SK-N-SH treated with all-trans-retinoic acid at 6 μM for 48 hours (cell line): ENCODE measurements at regions not wholly inside any gene's neighbourhood (a gene's known extent, or its start where the extent isn't known, plus 50 kb on each side); places are given as distances from the start of the nearest gene placed in this dataset.

Experiments used
- ATAC-seq: fragments of 200-7000 bp; cut with Tn5 transposase; 3 replicates; pipeline ENCODE4 v1.9.1; 2020; ENCODE audit warnings: mild to moderate bottlenecking, moderate library complexity
- ARNTL ChIP-seq: fragments of 450-650 bp; formaldehyde crosslinking; IDR thresholded peaks from 2 replicates; pipeline ENCODE4 v1.5.0; 2020; ENCODE audit warnings: low read depth, mild to moderate bottlenecking, moderate library complexity, borderline replicate concordance
- BACH2 ChIP-seq: fragments of 250-450 bp; sonication (Bioruptor Pico); IDR thresholded peaks from 2 replicates; pipeline ENCODE4 v1.9.0; 2021; ENCODE audit warnings: mild to moderate bottlenecking, borderline replicate concordance
- ESRRG ChIP-seq: fragments of 250-450 bp; sonication (Bioruptor Pico); IDR thresholded peaks from 2 replicates; pipeline ENCODE4 v1.6.1; 2021; ENCODE audit warnings: mild to moderate bottlenecking
- GLIS3 ChIP-seq: fragments of 250-450 bp; sonication (Bioruptor Pico); IDR thresholded peaks from 2 replicates; pipeline ENCODE4 v1.5.0; 2020; ENCODE audit warnings: mild to moderate bottlenecking, moderate library complexity
- ISL1 ChIP-seq: fragments of 250-450 bp; sonication (Bioruptor Pico); IDR thresholded peaks from 2 replicates; pipeline ENCODE4 v2.1.2; 2022; ENCODE audit warnings: mild to moderate bottlenecking, moderate library complexity
- OSR1 ChIP-seq: fragments of 250-450 bp; sonication (Bioruptor Pico); IDR thresholded peaks from 2 replicates; pipeline ENCODE4 v1.8.0; 2022; ENCODE audit warnings: moderate library complexity, mild to moderate bottlenecking, inconsistent platforms
- PPARA ChIP-seq: fragments of 250-450 bp; sonication (Bioruptor Pico); IDR thresholded peaks from 2 replicates; pipeline ENCODE4 v1.5.0; 2020; ENCODE audit warnings: mild to moderate bottlenecking, borderline replicate concordance
- RARB ChIP-seq: fragments of 250-450 bp; sonication (Bioruptor Pico); IDR thresholded peaks from 2 replicates; pipeline ENCODE4 v1.8.0; 2021; ENCODE audit warnings: mild to moderate bottlenecking, moderate library complexity
- SNAI2 ChIP-seq: fragments of 250-450 bp; sonication (Bioruptor Pico); IDR thresholded peaks from 2 replicates; pipeline ENCODE4 v1.5.0; 2020; ENCODE audit warnings: mild to moderate bottlenecking, moderate library complexity
- TCF4 ChIP-seq: fragments of 250-450 bp; sonication (Bioruptor Pico); IDR thresholded peaks from 2 replicates; pipeline ENCODE4 v1.8.0; 2021; ENCODE audit warnings: mild to moderate bottlenecking, moderate library complexity, borderline replicate concordance
- TOX ChIP-seq: fragments of 250-450 bp; sonication (Bioruptor Pico); IDR thresholded peaks from 2 replicates; pipeline ENCODE4 v1.8.0; 2021; ENCODE audit warnings: mild to moderate bottlenecking, moderate library complexity, borderline replicate concordance
- ZC3H10 ChIP-seq: fragments of 250-450 bp; sonication (Bioruptor Pico); IDR thresholded peaks from 2 replicates; pipeline ENCODE4 v1.5.1; 2021; ENCODE audit warnings: mild to moderate bottlenecking, moderate library complexity
- ZFP3 ChIP-seq: fragments of 250-450 bp; sonication (Bioruptor Pico); IDR thresholded peaks from 2 replicates; pipeline ENCODE4 v1.5.0; 2020; ENCODE audit warnings: mild to moderate bottlenecking, moderate library complexity
- ZFP30 ChIP-seq: fragments of 450-650 bp; formaldehyde crosslinking; IDR thresholded peaks from 2 replicates; pipeline ENCODE4 v1.5.0; 2022; ENCODE audit warnings: mild to moderate bottlenecking, moderate library complexity
- ZNF565 ChIP-seq: fragments of 450-650 bp; formaldehyde crosslinking; conservative IDR thresholded peaks from 2 replicates; pipeline ENCODE4 v1.5.0; 2020; ENCODE audit warnings: low read depth, mild to moderate bottlenecking, moderate library complexity
- ZNF70 ChIP-seq: fragments of 450-650 bp; formaldehyde crosslinking; IDR thresholded peaks from 2 replicates; pipeline ENCODE4 v1.5.0; 2020; ENCODE audit warnings: mild to moderate bottlenecking, moderate library complexity
- ZNF8 ChIP-seq: fragments of 450-650 bp; formaldehyde crosslinking; IDR thresholded peaks from 2 replicates; pipeline ENCODE4 v1.5.0; 2020; ENCODE audit warnings: mild to moderate bottlenecking, moderate library complexity
- TF ChIP-seq, protein P1 (sequence below): fragments of 250-450 bp; sonication (Bioruptor Pico); IDR thresholded peaks from 2 replicates; pipeline ENCODE4 v1.8.0; 2020; ENCODE audit warnings: mild to moderate bottlenecking, moderate library complexity, borderline replicate concordance
- TF ChIP-seq, protein P2 (sequence below): fragments of 250-450 bp; sonication (Bioruptor Pico); IDR thresholded peaks from 2 replicates; pipeline ENCODE4 v1.8.0; 2021; ENCODE audit warnings: low read depth, mild to moderate bottlenecking, moderate library complexity, borderline replicate concordance
- TF ChIP-seq, protein P3 (sequence below): fragments of 250-450 bp; sonication (Bioruptor Pico); IDR thresholded peaks from 2 replicates; pipeline ENCODE4 v1.5.0; 2020; ENCODE audit warnings: mild to moderate bottlenecking, moderate library complexity
- TF ChIP-seq, protein P4 (sequence below): fragments of 250-450 bp; sonication (Bioruptor Pico); IDR thresholded peaks from 2 replicates; pipeline ENCODE4 v1.5.1; 2020; ENCODE audit warnings: low read depth, mild to moderate bottlenecking, moderate library complexity
- TF ChIP-seq, protein P5 (sequence below): fragments of 250-450 bp; sonication (Bioruptor Pico); IDR thresholded peaks from 2 replicates; pipeline ENCODE4 v1.5.1; 2021; ENCODE audit warnings: mild to moderate bottlenecking, moderate library complexity

DNA sequence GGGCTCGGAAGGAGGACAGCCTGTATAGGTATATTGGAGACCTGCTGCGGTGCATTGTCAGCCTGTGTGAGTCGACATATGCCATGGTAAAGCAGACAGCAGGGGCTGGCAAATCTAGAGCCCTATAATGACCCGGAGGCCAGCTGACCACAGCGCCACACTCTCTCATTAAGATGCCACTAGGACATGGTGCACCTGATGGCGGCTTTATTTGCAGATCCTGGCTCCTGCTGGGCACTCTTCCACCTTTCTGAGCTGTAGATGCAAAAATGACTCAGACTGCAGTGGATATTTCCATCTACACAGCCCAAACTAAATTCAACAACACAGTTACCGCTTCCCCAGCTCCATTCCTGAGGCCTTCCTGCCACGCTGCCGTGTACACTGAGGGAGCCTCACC lies 389.9 kb downstream of the TNS1 start:
- no peak for ATAC-seq
- TF ChIP-seq, protein P1, sequence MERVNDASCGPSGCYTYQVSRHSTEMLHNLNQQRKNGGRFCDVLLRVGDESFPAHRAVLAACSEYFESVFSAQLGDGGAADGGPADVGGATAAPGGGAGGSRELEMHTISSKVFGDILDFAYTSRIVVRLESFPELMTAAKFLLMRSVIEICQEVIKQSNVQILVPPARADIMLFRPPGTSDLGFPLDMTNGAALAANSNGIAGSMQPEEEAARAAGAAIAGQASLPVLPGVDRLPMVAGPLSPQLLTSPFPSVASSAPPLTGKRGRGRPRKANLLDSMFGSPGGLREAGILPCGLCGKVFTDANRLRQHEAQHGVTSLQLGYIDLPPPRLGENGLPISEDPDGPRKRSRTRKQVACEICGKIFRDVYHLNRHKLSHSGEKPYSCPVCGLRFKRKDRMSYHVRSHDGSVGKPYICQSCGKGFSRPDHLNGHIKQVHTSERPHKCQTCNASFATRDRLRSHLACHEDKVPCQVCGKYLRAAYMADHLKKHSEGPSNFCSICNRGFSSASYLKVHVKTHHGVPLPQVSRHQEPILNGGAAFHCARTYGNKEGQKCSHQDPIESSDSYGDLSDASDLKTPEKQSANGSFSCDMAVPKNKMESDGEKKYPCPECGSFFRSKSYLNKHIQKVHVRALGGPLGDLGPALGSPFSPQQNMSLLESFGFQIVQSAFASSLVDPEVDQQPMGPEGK (CRISPR knock-in tag): no peak
- no peak for TF ChIP-seq ZNF70 (CRISPR knock-in tag)
- no peak for TF ChIP-seq ZC3H10
- no peak for TF ChIP-seq PPARA (CRISPR knock-in tag)
- TF ChIP-seq, protein P2, sequence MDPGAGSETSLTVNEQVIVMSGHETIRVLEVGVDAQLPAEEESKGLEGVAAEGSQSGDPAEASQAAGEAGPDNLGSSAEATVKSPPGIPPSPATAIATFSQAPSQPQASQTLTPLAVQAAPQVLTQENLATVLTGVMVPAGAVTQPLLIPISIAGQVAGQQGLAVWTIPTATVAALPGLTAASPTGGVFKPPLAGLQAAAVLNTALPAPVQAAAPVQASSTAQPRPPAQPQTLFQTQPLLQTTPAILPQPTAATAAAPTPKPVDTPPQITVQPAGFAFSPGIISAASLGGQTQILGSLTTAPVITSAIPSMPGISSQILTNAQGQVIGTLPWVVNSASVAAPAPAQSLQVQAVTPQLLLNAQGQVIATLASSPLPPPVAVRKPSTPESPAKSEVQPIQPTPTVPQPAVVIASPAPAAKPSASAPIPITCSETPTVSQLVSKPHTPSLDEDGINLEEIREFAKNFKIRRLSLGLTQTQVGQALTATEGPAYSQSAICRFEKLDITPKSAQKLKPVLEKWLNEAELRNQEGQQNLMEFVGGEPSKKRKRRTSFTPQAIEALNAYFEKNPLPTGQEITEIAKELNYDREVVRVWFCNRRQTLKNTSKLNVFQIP (CRISPR knock-in tag): no peak
- no peak for TF ChIP-seq TCF4 (CRISPR knock-in tag)
- TF ChIP-seq ZFP3: no peak
- TF ChIP-seq, protein P3, sequence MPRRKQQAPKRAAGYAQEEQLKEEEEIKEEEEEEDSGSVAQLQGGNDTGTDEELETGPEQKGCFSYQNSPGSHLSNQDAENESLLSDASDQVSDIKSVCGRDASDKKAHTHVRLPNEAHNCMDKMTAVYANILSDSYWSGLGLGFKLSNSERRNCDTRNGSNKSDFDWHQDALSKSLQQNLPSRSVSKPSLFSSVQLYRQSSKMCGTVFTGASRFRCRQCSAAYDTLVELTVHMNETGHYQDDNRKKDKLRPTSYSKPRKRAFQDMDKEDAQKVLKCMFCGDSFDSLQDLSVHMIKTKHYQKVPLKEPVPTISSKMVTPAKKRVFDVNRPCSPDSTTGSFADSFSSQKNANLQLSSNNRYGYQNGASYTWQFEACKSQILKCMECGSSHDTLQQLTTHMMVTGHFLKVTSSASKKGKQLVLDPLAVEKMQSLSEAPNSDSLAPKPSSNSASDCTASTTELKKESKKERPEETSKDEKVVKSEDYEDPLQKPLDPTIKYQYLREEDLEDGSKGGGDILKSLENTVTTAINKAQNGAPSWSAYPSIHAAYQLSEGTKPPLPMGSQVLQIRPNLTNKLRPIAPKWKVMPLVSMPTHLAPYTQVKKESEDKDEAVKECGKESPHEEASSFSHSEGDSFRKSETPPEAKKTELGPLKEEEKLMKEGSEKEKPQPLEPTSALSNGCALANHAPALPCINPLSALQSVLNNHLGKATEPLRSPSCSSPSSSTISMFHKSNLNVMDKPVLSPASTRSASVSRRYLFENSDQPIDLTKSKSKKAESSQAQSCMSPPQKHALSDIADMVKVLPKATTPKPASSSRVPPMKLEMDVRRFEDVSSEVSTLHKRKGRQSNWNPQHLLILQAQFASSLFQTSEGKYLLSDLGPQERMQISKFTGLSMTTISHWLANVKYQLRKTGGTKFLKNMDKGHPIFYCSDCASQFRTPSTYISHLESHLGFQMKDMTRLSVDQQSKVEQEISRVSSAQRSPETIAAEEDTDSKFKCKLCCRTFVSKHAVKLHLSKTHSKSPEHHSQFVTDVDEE: no peak
- no peak for TF ChIP-seq ESRRG (CRISPR knock-in tag)
- no peak for TF ChIP-seq RARB (CRISPR knock-in tag)
- TF ChIP-seq, protein P4, sequence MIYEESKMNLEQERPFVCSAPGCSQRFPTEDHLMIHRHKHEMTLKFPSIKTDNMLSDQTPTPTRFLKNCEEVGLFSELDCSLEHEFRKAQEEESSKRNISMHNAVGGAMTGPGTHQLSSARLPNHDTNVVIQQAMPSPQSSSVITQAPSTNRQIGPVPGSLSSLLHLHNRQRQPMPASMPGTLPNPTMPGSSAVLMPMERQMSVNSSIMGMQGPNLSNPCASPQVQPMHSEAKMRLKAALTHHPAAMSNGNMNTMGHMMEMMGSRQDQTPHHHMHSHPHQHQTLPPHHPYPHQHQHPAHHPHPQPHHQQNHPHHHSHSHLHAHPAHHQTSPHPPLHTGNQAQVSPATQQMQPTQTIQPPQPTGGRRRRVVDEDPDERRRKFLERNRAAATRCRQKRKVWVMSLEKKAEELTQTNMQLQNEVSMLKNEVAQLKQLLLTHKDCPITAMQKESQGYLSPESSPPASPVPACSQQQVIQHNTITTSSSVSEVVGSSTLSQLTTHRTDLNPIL (CRISPR knock-in tag): no peak
- TF ChIP-seq BACH2 (CRISPR knock-in tag): no peak
- TF ChIP-seq ARNTL: no peak
- TF ChIP-seq, protein P5, sequence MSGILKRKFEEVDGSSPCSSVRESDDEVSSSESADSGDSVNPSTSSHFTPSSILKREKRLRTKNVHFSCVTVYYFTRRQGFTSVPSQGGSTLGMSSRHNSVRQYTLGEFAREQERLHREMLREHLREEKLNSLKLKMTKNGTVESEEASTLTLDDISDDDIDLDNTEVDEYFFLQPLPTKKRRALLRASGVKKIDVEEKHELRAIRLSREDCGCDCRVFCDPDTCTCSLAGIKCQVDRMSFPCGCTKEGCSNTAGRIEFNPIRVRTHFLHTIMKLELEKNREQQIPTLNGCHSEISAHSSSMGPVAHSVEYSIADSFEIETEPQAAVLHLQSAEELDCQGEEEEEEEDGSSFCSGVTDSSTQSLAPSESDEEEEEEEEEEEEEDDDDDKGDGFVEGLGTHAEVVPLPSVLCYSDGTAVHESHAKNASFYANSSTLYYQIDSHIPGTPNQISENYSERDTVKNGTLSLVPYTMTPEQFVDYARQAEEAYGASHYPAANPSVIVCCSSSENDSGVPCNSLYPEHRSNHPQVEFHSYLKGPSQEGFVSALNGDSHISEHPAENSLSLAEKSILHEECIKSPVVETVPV: no peak
- no peak for TF ChIP-seq ISL1

DNA sequence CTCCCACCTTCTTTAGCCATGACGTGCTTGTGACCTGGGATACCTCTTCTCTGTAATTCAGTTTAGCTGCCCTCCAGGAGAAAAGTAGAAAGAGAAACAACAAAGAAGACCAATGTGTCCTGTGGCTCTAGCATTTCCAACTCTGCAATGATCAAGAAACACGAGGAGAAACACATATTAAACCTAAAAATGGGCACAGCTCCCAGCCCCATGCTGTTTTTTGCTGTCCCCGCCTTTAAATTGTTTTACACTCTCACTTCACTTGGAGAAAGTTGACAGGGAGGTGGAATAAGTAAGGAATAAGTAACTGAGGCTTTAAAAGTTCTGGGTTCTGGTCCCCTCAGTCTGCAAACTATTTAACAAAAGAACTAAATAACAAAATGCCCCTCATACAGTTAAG lies 390.6 kb downstream of the TNS1 start:
- ATAC-seq: no peak
- TF ChIP-seq ESRRG (CRISPR knock-in tag): no peak
- TF ChIP-seq TOX (CRISPR knock-in tag): no peak
- no peak for TF ChIP-seq ZNF565 (CRISPR knock-in tag)
- TF ChIP-seq ZFP3: no peak
- TF ChIP-seq, protein P1 (CRISPR knock-in tag): no peak
- TF ChIP-seq ZC3H10: no peak
- TF ChIP-seq OSR1 (CRISPR knock-in tag): no peak
- no peak for TF ChIP-seq BACH2 (CRISPR knock-in tag)
- no peak for TF ChIP-seq ZNF8 (CRISPR knock-in tag)
- no peak for TF ChIP-seq GLIS3 (CRISPR knock-in tag)
- TF ChIP-seq TCF4 (CRISPR knock-in tag): no peak
- TF ChIP-seq, protein P3: no peak
- no peak for TF ChIP-seq ZNF70 (CRISPR knock-in tag)
- no peak for TF ChIP-seq SNAI2
- no peak for TF ChIP-seq ZFP30 (CRISPR knock-in tag)
- TF ChIP-seq, protein P4 (CRISPR knock-in tag): no peak
- TF ChIP-seq PPARA (CRISPR knock-in tag): no peak
- TF ChIP-seq, protein P5: no peak
- TF ChIP-seq ARNTL: no peak
- TF ChIP-seq ISL1: no peak
